GM12801 (cell line): ENCODE measurements at regions not wholly inside any gene's neighbourhood (a gene's known extent, or its start where the extent isn't known, plus 50 kb on each side); places are given as distances from the start of the nearest gene placed in this dataset.

ENCODE experiments used
- TF ChIP-seq, protein P1 (sequence below): IDR thresholded peaks from one replicate; pipeline ENCODE4 v1.5.1; 2011; ENCODE audit warnings: control low read depth; ENCODE audit not compliant: insufficient read length; ENCODE audit errors: extremely low read depth

DNA sequence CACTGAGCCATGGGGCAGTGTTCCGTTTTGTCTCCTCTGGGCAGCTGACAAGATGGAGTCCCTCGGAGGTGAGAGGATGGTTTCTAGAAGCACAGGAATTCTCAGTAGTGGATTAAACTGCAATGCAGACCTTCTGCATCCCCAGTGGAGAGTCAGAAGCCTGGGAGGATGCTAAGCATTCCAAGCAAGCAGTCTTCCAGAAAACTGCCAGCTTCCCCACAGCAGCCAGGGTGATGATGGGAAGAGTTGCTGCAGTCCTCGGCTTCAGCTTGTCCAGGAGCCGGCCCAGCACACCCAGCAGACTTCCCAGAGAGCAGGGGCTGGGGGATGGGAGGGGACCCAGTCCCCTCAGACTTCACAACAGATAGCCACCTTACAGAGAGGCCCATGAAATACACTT, 163.6 kb downstream of the LY86 start:
- TF ChIP-seq, protein P1, sequence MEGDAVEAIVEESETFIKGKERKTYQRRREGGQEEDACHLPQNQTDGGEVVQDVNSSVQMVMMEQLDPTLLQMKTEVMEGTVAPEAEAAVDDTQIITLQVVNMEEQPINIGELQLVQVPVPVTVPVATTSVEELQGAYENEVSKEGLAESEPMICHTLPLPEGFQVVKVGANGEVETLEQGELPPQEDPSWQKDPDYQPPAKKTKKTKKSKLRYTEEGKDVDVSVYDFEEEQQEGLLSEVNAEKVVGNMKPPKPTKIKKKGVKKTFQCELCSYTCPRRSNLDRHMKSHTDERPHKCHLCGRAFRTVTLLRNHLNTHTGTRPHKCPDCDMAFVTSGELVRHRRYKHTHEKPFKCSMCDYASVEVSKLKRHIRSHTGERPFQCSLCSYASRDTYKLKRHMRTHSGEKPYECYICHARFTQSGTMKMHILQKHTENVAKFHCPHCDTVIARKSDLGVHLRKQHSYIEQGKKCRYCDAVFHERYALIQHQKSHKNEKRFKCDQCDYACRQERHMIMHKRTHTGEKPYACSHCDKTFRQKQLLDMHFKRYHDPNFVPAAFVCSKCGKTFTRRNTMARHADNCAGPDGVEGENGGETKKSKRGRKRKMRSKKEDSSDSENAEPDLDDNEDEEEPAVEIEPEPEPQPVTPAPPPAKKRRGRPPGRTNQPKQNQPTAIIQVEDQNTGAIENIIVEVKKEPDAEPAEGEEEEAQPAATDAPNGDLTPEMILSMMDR = no peak

DNA sequence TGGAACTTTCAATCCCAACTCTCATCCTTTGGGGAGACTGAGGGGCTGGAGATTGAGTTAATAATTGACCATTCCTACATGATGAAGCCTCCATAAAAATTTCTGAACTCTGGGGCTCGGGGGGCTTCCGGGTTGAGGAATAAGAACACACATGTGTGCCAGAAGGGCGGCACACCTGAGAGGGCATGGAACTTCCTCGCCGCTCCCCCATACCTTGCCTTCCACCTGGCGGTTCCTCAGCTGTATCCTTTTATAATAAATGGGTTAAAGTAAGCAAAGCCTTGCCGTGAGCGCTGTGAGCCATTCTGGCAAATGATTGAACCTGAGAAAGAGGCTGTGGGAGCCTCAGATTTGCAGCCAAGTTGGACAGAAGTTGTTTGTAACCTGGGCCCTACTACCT, 164.8 kb downstream of the LY86 start:
- TF ChIP-seq, protein P1 = no peak

DNA sequence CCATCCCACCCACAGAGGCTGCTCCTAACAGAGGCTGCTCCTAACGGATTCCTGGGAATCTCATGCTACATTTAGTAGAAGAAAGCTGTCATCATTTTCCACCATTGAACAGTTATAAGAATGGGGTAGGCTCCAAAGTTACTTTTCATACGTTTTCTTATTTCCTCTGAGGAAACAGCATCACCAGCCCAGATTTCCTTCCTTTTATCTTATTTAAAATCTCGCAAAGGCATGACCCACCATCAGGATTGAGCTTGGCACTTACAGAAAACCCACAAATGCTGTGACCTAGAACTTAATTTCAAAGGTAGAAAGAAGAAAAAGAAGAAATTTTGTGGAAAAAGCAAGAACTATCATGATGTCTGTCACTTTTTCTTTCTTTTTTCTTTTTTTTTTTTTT, 168.0 kb downstream of the LY86 start:
- TF ChIP-seq, protein P1 = no peak

DNA sequence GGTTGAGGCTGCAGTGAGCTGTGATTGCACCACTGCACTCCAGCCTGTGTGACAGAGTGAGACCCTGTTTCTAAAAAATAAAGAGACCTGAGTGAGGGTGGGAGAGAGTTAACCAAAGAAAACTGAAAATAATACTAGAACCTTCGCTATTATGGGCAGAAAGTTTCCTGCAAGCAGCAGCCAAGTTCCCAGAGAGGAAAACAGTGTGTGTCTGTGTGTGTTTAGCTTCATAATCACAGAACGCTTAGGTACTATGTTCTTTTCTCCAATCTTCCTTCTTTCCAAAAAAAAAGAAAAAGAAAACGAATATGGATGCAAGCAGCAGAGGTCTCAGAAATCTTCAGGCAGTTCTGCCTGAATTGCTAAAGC, 170.0 kb downstream of the LY86 start:
- TF ChIP-seq, protein P1 = no peak

DNA sequence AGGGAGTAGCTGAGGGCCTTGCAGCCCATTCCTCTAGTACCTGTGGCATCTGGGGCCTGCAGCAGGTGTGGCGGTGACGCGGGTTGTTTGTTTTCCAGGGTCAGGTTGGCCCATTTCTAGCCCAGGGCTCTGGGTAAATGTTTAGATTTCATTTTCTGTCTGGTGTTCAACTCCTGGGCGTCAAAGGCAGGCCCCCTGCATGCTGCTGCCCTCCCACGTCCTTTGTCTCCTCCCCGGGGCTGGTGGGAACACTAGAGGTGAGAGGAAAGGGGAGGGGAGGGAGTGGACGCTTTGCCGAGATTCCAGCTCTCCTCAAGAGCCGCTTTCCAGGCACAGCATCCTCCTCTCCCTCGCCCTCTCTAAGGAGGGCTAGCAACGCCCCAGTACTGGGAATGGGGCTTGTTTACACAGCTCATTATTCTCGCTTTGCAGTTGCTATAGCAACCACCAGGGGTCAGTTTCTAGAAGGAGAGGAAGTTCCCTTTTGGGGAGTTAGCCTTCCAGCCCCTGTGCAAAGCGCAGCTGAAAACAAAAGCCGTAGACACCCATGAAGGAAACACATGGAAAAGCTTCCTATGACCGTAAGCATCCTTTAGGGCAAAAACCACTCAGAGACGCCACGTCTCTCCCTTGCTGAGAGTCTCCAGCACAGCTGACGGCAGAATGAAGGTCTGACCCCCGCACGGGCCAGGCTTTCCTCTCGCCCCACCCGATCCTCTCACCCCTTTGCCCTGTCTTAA, 170.6 kb downstream of the LY86 start:
- TF ChIP-seq, protein P1 = no peak

DNA sequence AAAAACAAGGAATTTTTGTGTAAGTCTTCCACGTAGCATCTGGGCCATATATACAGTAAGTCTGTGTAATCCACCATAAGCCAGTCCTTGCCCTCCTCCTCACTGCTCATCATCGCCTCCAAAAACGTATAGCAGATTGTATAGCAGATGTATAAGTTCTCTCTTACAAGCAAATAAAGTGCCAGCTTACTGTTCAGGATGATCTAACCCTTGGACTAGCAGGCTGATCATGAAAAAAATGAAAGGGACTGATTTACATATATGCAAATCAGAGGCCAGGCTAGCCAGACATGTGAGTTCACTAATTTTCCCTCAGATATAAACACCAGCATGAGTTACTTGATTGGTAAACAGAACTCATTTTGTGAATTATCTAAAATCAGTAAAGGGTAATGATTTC, 171.5 kb downstream of the LY86 start:
- TF ChIP-seq, protein P1 = no peak

DNA sequence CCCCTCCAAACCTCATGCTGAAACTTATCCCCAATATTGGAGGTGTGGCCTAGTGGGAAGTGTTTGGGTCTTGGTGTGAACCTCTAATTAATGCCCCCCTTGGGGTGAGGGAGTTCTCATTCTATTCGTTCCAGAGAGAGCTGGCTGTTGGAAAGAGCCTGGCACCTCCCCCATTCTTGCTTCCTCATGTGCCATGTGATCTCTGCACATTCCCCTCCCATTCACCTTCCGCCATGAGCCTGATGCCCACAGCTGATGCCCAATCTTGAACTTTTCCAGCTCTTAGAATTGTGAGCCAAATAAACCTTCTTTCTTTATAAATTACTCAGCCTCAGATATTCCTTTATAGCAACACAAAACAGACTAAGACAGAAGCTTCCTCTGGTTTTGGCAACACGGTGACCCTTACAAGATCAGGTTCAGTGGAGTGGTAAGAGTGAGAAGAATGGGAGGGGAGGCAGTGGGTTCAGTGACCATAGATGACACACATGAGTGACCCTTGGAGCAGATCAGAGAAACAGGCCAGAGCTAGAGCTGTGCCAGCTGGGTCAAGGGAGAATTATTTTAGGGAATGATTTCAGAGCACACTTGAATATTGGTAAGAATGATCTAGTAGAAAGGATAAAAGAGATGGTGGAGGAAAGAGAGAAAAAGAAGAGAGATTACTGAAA, 176.4 kb downstream of the LY86 start:
- TF ChIP-seq, protein P1 = no peak
